ENCODE measurements at regions not wholly inside any gene's neighbourhood (a gene's known extent, or its start where the extent isn't known, plus 50 kb on each side); places are given as distances from the start of the nearest gene placed in this dataset.

DNA sequence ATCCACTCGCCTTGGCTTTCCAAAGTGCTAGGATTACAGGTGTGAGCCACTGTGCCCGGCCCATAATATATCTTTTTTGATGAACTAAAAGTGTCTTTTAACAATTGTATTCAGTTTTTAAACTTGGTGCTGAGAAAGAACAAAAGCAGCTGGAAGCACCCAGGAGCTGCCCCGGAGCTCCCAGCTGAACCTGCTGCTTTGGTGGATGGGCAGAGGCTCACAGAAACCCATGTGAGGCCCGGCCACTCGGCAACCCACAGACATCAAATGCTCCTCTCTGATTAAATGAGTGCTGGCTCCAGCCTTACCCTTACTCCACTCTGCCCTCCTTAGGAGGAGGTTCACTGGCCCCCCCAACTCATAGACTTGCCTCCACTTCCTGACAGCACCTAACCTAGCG, 59.4 kb upstream of the FRMD1 start:
- Histone ChIP-seq H3K9me3 (no peaks in the 10 kb centered on the region), H3K36me3 (no peaks in the 10 kb centered on the region), H3K27me3 (no peaks in the 10 kb centered on the region), H3K4me1 (no peaks in the 10 kb centered on the region), H3K4me3 (no peak overlapping the region), H3K27ac (no peak overlapping the region)
- intact Hi-C loops (cut with DNase I; ENCODE audit: low total_unique reads): no loop called here
- no peak for TF ChIP-seq POLR2A (IDR thresholded peaks at IDR 0.05)
- TF ChIP-seq, protein P1, sequence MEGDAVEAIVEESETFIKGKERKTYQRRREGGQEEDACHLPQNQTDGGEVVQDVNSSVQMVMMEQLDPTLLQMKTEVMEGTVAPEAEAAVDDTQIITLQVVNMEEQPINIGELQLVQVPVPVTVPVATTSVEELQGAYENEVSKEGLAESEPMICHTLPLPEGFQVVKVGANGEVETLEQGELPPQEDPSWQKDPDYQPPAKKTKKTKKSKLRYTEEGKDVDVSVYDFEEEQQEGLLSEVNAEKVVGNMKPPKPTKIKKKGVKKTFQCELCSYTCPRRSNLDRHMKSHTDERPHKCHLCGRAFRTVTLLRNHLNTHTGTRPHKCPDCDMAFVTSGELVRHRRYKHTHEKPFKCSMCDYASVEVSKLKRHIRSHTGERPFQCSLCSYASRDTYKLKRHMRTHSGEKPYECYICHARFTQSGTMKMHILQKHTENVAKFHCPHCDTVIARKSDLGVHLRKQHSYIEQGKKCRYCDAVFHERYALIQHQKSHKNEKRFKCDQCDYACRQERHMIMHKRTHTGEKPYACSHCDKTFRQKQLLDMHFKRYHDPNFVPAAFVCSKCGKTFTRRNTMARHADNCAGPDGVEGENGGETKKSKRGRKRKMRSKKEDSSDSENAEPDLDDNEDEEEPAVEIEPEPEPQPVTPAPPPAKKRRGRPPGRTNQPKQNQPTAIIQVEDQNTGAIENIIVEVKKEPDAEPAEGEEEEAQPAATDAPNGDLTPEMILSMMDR (IDR thresholded peaks at IDR 0.05): no peak
- no peak for TF ChIP-seq POLR2AphosphoS5 (IDR thresholded peaks at IDR 0.05)
- DNase-seq (ENCODE audit: low spot score in 2 of 2): peak in 1 of 2 donors; percentile 10

DNA sequence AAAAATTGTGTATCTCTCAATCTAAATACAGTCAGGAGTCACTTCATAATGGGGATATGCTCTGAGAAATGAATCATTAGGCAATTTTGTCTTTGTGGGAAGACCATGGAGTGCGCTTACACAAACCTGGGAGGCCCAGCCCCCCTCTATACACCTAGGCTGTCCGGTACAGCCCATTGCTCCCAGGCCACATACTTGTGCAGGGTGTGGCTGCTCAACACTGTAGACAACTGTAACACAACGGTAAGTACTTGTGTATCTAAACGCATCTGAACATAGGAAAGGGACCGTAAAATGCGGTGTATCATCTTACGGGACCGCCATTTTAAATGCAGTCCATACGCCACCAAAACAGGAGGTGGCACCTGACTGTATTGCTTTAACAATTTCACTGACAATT, 58.0 kb upstream of the FRMD1 start:
- Histone ChIP-seq H3K4me1 (no peaks in the 10 kb centered on the region), H3K9me3 (no peaks in the 10 kb centered on the region), H3K27me3 (no peaks in the 10 kb centered on the region), H3K4me3 (no peak overlapping the region), H3K36me3 (no peaks in the 10 kb centered on the region), H3K27ac (no peak overlapping the region)
- no peak for DNase-seq (ENCODE audit: low spot score in 2 of 2)
- TF ChIP-seq POLR2AphosphoS5 (IDR thresholded peaks at IDR 0.05): no peak
- TF ChIP-seq, protein P1 (IDR thresholded peaks at IDR 0.05): no peak
- TF ChIP-seq POLR2A (IDR thresholded peaks at IDR 0.05): no peak
- intact Hi-C loops (cut with DNase I; ENCODE audit: low total_unique reads): no loop called here

DNA sequence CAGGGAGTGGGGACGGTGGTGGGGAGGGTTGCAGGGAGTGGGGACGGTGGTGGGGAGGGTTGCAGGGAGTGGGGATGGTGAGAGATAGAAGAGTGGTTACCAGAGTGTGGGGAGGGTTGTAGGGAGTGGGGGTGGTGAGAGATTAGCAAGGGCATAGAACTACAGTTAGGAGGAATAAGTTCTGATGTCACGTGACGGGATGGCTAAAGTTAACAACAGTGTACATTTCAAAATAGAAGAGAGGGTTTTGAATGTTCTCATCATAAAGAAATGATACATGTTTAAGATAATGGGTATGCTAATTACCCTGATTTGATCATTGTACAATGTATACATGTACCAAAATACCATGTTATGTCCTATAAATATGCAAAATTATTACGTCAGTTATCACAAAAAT, 57.6 kb upstream of the FRMD1 start:
- Histone ChIP-seq H3K27me3 (no peaks in the 10 kb centered on the region), H3K4me1 (no peaks in the 10 kb centered on the region), H3K36me3 (no peaks in the 10 kb centered on the region), H3K9me3 (no peaks in the 10 kb centered on the region), H3K27ac (no peak overlapping the region), H3K4me3 (no peak overlapping the region)
- no peak for DNase-seq (ENCODE audit: low spot score in 2 of 2)
- intact Hi-C loops (cut with DNase I; ENCODE audit: low total_unique reads): no loop called here
- no peak for TF ChIP-seq POLR2AphosphoS5 (IDR thresholded peaks at IDR 0.05)
- TF ChIP-seq, protein P1 (IDR thresholded peaks at IDR 0.05): no peak
- TF ChIP-seq POLR2A (IDR thresholded peaks at IDR 0.05): no peak

DNA sequence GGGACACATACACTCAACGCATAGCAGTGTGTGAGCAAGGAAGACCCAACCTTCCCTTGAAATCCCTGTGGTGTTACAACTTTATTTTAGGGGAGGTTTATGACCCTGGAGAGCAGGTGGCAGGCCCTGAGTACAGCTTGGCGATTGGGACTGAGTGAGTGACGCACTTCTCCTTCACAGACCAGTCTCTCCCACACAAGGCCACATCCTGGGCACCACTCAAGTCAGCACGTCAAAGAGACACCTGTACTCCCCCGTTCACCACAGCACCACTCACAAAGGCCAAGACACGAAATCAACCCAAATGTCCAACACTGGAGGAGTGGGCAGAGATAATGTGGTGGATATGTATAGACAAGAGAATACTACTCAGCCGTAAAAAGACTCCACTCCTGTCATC, 57.0 kb upstream of the FRMD1 start:
- TF ChIP-seq, protein P1 (IDR thresholded peaks at IDR 0.05): no peak
- no peak for TF ChIP-seq POLR2A (IDR thresholded peaks at IDR 0.05)
- no peak for TF ChIP-seq POLR2AphosphoS5 (IDR thresholded peaks at IDR 0.05)
- Histone ChIP-seq H3K9me3 (no peaks in the 10 kb centered on the region), H3K4me1 (no peaks in the 10 kb centered on the region), H3K4me3 (no peak overlapping the region), H3K27me3 (no peaks in the 10 kb centered on the region), H3K27ac (no peak overlapping the region), H3K36me3 (no peaks in the 10 kb centered on the region)
- DNase-seq (ENCODE audit: low spot score in 2 of 2): no peak
- intact Hi-C loops (cut with DNase I; ENCODE audit: low total_unique reads): no loop called here

DNA sequence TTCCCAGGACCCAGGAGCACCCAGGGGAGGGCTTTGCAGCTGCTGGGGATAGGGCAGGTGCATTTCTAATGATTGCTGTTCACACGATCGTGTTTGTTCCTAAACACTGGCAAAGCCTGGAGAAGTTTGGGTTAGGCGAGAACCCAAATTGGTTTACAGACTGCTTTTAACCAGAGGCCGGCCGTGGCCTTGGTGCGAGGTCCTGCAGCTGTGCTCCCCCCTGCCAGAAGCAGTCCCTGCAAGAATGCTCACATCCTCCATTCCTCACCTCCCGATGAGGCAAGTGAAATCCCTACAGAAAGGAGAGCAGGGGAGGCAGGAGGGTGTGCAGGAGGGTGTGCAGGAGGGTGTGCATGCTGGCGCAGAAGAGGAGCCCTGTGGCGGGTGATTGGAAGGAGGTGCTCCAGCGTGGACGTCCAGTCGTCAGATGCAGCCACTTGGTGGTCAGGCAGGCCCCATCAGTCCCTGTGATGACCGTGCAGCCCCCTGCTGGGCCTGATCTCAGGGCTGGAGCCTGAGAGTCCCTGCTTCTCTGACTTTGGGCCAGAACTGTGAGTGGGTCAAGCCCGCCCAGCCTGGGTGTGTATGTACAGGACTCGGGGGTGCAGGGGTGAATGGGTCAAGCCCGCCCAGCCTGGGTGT, 55.7 kb upstream of the FRMD1 start:
- Histone ChIP-seq H3K4me1 (no peaks in the 10 kb centered on the region), H3K36me3 (no peaks in the 10 kb centered on the region), H3K27ac (no peak overlapping the region), H3K4me3 (no peak overlapping the region), H3K9me3 (no peaks in the 10 kb centered on the region), H3K27me3 (no peaks in the 10 kb centered on the region)
- TF ChIP-seq POLR2A (IDR thresholded peaks at IDR 0.05): no peak
- TF ChIP-seq, protein P1 (IDR thresholded peaks at IDR 0.05): no peak
- TF ChIP-seq POLR2AphosphoS5 (IDR thresholded peaks at IDR 0.05): no peak
- intact Hi-C loops (cut with DNase I; ENCODE audit: low total_unique reads): no loop called here
- peak in 1 of 2 donors; percentile 8 for DNase-seq (ENCODE audit: low spot score in 2 of 2)
